ENCODE measurements at regions not wholly inside any gene's neighbourhood (a gene's known extent, or its start where the extent isn't known, plus 50 kb on each side); places are given as distances from the start of the nearest gene placed in this dataset.

DNA sequence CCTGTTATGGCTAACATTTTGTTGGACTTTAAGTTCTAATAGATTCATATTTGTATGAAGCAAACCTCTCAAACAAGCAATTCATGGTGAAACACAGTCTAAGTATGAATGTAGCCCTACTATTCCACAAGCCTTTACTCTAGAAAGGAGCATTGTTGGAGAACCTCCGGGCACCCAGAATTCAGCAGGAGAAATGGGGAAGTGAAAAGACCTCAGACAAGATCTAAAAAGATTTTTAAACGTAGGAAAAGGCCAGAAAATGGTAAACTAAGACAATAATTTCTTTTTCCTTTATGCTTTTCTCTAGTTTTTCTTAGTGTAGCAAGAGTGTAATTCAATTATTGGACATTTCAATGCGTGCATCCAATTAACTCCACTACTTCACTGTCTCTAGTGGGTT, 426.4 kb downstream of the INSC start:
- no peak for DNase-seq (ENCODE audit: low spot score)

- DNase-seq (ENCODE audit: low spot score), result no peak
Observed at GRCh38 chr11:15544353-15544752, 429.6 kb downstream of the INSC start.

GRCh38 chr11:15547685-15548084, 433.0 kb downstream of the INSC start:
- no peak for DNase-seq (ENCODE audit: low spot score)

DNA sequence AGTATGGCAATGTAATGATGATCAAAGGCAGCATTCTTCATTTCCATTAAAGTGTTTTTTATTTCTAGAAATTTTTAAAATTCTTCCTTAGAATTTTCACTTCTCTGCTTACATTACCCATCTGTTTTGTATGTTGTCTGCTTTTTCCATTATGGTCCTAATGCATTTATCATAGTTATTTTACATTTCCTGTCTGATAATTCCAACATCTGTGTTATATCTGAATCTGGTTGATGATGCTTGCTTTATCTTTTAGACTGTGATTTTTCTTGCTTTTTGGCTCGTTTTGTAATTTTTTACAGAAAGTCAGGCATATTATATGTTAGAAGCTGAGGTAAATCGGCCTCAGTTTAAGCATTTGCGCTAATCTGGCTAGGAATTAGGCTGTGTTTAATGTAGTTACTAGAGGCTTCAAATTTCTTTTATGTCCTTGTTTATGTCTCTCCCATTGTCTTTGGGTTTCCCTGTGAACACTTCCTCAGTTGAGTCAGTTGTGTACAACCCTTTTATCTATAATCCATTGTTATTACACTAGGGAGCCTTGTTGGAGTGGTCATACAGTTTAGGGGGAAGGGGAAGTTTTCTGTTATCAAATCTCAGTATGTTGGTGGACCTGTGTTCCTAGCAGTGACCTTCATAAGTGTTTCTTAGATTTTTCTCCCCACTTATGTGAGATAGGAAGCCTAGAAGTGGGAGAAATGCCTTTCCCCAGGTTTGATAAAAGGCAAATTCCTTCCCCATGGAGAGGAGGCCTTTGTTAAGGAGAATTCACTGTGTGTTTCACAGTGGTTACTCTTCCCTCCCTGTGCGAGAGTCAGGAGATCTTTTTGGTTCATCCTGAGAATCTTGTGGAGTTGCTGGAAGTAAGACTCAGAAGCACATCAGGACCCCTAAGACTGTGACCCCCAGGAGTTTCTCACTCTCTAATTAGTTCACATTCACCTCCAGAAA, 437.5 kb downstream of the INSC start:
- no peak for DNase-seq (ENCODE audit: low spot score)

DNA sequence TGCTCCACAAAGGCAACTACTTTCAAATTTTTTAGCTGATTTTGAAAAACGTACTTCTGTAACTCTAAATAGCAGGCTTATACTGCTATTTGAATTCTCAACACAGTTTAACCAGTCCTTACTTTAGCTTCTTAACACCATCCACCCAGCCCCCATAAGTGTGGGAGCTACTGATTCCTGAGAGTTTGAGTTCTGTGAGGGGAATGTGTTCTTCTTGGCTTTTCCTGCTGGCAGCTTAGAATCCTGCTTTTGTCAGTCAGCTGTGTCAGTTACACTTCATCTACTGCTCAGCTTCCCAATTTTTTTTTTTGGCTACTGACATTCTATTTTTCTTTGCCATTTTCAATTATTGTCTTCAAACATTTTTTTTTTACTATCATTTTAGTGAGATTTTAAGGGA, 440.4 kb downstream of the INSC start:
- no peak for DNase-seq (ENCODE audit: low spot score)

DNA sequence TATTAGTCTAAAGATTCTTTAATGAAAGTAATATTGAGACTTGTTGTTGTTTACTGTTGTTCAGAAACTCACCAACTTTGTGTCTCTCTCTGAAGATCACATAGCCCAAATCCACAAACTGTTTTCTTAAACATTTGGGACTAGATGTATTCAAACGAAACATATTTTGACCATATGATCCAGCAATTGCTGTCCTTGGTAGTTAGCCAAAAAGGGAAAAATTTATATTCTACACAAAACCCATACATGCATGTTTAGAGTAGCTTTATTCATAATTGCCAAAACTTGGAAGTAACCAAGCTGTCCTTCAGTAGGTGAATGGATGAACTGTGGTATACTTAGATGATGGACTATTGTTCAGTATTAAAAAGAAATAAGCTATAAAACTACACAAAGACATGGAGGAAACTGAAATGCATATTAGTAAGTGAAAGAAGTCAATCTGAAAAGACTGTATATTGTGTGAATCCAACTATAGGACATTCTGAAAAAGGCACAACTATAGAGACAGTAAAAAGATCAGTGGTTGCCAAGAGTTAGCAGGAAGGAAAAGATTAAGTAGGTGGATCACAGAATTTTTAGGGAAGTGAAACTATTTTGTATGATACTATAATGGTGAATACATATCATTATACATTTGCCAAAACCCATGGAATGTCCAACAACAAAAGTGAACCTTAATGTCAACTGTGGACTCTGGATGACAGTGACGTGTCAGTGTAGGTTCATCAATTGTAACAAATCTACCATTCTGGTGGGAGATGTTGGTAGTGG, 442.9 kb downstream of the INSC start:
- no peak for DNase-seq (ENCODE audit: low spot score)

DNA sequence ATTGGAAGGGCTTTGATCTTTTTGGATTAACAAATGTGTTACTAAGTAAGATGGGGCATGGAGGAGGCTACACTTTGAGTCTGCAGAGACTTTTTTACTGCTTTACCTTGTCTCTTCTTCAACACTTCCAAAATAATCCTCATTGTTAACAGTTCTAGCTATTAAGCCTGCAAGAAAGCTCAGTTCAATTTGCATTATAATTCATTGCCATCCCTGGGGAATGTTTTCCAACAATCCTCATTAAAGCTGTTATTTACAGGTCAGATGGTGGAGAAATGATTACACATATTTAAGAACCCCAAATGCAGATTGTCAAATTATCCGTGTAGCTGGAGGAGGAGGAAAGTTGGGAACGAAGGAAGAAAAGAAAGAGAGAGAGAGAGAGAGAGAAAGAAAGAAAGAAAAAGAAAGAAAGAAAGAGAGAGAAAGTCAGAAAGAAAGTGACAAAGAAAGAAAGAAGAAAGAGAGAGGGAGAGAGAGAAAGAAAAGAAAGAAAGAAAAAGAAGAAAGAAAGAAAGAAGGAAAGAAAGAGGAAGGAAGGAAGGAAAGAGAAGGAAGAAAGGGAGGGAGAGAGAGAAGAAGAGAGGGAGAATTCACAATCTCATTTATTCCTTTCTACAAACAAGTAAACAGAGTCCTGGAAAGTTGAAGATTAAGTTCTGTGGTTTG, 443.9 kb downstream of the INSC start:
- DNase-seq (ENCODE audit: low spot score), result no peak

DNA sequence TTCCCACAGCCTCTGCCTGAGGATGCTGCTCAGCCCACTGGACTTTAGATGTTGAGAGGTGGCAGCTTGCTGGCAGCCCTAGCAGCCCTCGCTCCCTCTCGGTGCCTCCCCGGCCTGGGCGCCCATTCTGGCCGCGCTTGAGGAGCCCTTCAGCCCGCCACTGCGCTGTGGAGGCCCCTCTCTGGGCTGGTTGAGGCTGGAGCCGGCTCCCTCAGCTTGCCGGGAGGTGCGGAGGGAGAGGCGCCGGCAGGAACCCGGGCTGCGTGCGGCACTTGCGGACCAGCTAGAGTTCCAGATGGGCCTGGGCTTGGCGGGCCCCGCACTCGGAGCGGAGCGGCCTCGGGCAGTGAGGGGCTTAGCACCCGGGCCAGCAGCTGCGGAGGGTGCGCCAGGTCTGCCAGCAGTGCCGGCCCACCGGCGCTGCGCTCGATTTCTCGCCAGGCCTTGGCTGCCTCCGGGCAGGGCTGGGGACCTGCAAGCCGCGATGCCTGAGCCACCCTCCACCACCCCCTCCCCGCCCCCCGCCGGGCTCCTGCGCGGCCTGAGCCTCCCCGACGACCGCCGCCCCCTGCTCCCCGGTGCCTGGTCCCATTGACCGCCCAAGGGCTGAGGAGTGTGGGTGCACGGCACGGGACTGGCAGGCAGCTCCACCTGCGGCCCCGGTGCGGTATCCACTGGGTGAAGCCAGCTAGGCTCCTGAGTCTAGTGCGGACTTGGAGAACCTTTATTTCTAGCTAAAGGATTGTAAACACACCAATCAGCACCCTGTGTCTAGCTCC, 446.2 kb downstream of the INSC start:
- no peak for DNase-seq (ENCODE audit: low spot score)

GRCh38 chr11:15562230-15562629, 447.5 kb downstream of the INSC start:
- no peak for DNase-seq (ENCODE audit: low spot score)

- DNase-seq (ENCODE audit: low spot score), result no peak
Observed at GRCh38 chr11:15563054-15563453, 448.3 kb downstream of the INSC start.

- no peak for DNase-seq (ENCODE audit: low spot score)
Observed at GRCh38 chr11:15565880-15566279, 451.2 kb downstream of the INSC start.

- DNase-seq (ENCODE audit: low spot score), result no peak
Observed at GRCh38 chr11:15568440-15568839, 453.7 kb downstream of the INSC start.

DNA sequence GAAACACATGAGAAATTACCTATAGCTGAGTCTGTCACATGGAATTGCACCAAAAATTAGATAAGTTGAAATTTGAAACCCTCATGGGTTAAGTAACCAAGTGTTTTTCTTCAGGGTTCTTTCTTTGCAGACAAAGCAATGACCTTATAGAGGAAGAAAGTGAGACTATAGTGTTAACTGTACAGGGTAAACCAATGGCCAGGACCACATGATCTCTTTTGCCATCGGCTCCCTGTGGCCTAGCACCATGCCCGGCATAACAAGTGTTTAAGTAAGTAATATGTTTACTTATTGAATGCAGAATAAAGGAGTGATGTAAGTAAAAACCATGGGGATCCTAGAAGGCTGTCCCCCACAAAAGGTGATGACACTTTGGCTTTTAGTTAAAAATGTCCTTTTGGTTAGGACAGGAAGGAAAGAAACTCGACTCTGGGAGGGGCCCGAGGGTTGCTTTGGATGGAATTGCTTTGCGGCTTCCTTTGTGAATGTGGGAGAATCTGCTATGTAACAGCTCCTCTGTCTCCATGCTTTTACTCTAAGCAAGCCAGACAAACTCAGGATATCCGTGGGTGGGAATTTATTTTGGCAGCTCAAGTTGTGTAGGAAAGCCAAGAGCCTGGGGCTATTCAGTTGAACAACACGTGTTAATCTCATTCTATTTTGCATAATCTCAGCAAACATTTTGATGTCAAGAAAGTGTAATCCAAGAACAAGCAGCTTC, 454.7 kb downstream of the INSC start:
- no peak for DNase-seq (ENCODE audit: low spot score)

- no peak for DNase-seq (ENCODE audit: low spot score)
Observed at GRCh38 chr11:15575409-15575808, 460.7 kb downstream of the INSC start.

GRCh38 chr11:15576769-15577168, 462.0 kb downstream of the INSC start:
- DNase-seq (ENCODE audit: low spot score), result no peak

GRCh38 chr11:15577519-15577918, 462.8 kb downstream of the INSC start:
- no peak for DNase-seq (ENCODE audit: low spot score)

GRCh38 chr11:15579287-15580001, 464.7 kb downstream of the INSC start:
- no peak for DNase-seq (ENCODE audit: low spot score)

DNA sequence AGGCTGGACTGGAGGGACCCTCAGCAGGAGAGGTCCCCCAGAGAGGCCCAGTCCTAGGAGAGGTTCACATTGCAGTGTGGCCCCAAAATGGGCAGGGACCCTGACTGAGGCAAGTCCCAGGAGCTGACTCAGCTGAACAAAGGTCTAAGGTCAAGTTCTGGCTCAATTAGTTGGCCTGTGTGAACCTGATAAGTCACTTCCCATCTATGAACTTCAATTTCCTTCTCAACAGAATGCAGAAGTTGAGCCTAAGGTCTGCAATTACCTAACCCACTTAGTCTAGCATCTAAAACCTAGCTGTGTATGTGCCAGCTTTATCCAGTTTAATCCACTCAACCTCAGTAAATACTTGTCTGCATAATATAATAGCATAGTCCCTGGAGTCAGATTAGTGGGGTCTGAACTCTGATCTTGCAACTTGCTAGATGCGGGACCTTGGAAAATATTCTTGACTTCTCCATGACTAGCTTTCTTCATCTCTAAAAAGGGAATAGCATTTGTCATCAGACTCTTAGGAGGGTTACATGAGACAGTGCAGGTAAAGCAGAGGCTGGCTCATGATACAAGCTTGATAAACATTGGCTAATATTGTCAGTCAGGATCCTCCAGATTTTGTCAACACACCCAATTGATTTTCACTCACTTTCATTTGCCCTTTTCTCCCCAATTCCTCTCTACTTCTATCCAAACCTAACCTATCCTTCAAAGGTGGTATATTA, 465.5 kb downstream of the INSC start:
- DNase-seq (ENCODE audit: low spot score), result no peak

GRCh38 chr11:15580775-15581095, 466.0 kb downstream of the INSC start:
- no peak for DNase-seq (ENCODE audit: low spot score)

- DNase-seq (ENCODE audit: low spot score), result no peak
Observed at GRCh38 chr11:15584158-15584557, 469.4 kb downstream of the INSC start.

All from left forelimb (tissue), 1 donor.